Common myeloid progenitor, CD34-positive (primary cell): ENCODE measurements at regions not wholly inside any gene's neighbourhood (a gene's known extent, or its start where the extent isn't known, plus 50 kb on each side); places are given as distances from the start of the nearest gene placed in this dataset.

ENCODE experiments used
- CTCF ChIA-PET: fragments of 350-600 bp; sonication (Branson Sonifier 250); formaldehyde crosslinking; loops from one replicate; lab custom pipeline; 2021; ENCODE audit warnings: antibody characterized with exemption; lab: Charles Lee
- POLR2A ChIA-PET: fragments of 350-600 bp; sonication (Branson Sonifier 250); formaldehyde crosslinking; loops from one replicate; lab custom pipeline; 2021; ENCODE audit warnings: antibody characterized with exemption; lab: Charles Lee
- DNase-seq, 3 donors: peaks; one replicate each; pipeline versions ENCODE4 v3.0.0 to v3.0.0-alpha.2; 2013
- H3K27ac ChIP-seq, 2 experiments: 1 replicate in 1 of 2; 2 replicates in 1 of 2; pipeline ENCODE4 v1.7.0; 2013; ENCODE audit warnings: inconsistent platforms in 2 of 2, low read length in 2 of 2, mild to moderate bottlenecking in 2 of 2, low read depth in 1 of 2, moderate library complexity in 1 of 2; ENCODE audit not compliant: severe bottlenecking in 2 of 2, insufficient read depth in 1 of 2, poor library complexity in 1 of 2
- H3K27me3 ChIP-seq, 5 experiments: replicated peaks in 2 of 5; 1 replicate in 3 of 5; 2 replicates in 2 of 5; pipeline versions ENCODE4 v1.6.1 to v1.7.0; 2013; ENCODE audit warnings: low read length in 4 of 5, mild to moderate bottlenecking in 2 of 5, moderate library complexity in 2 of 5, inconsistent platforms in 1 of 5; ENCODE audit not compliant: insufficient read depth in 5 of 5, control insufficient read depth in 4 of 5
- H3K36me3 ChIP-seq, 4 experiments: 1 replicate in 2 of 4; 2 replicates in 2 of 4; pipeline versions ENCODE4 v1.6.1 to v1.7.0; 2013; ENCODE audit warnings: low read length in 3 of 4, control low read depth in 1 of 4, mild to moderate bottlenecking in 1 of 4; ENCODE audit not compliant: control insufficient read depth in 4 of 4, insufficient read depth in 4 of 4
- H3K4me1 ChIP-seq, 4 experiments: 1 replicate in 3 of 4; 2 replicates in 1 of 4; pipeline versions ENCODE4 v1.6.1 to v1.7.1; 2013; ENCODE audit warnings: low read length in 3 of 4, mild to moderate bottlenecking in 3 of 4, control low read depth in 1 of 4, inconsistent platforms in 1 of 4, moderate library complexity in 1 of 4; ENCODE audit not compliant: control insufficient read depth in 4 of 4, insufficient read depth in 4 of 4; ENCODE audit errors: control extremely low read depth in 1 of 4
- H3K4me3 ChIP-seq, 7 experiments: 1 replicate in 4 of 7; 2 replicates in 3 of 7; pipeline versions ENCODE4 v1.5.1 to v1.7.0; 2013; ENCODE audit warnings: mild to moderate bottlenecking in 7 of 7, low read length in 6 of 7, moderate library complexity in 6 of 7, inconsistent platforms in 2 of 7, low read depth in 2 of 7, control low read depth in 1 of 7; ENCODE audit not compliant: insufficient read depth in 4 of 7, control insufficient read depth in 1 of 7; ENCODE audit errors: extremely low read depth in 1 of 7
- H3K9me3 ChIP-seq, 5 experiments: 1 replicate in 4 of 5; 2 replicates in 1 of 5; pipeline versions ENCODE4 v1.6.1 to v1.7.1; 2013; ENCODE audit warnings: low read length in 4 of 5, mild to moderate bottlenecking in 2 of 5, inconsistent platforms in 1 of 5, low read depth in 1 of 5, moderate library complexity in 1 of 5; ENCODE audit not compliant: control insufficient read depth in 4 of 5, insufficient read depth in 2 of 5; ENCODE audit errors: control extremely low read depth in 1 of 5
- WGBS: methylation state at CpG from one replicate; pipeline ENCODE4 v1.1.5; 2013; ENCODE audit not compliant: insufficient coverage; 5-methylcytosine and 5-hydroxymethylcytosine counted together

GRCh38 chr4:113815826-113816225 is 54.3 kb upstream of the CAMK2D start:
- no peak overlapping the region for H3K27ac ChIP-seq
- POLR2A ChIA-PET, result no interaction called here
- H3K27me3 ChIP-seq, result no peaks in the 10 kb centered on the region
- no peak for DNase-seq
- H3K36me3 ChIP-seq, result no peaks in the 10 kb centered on the region
- no peak overlapping the region for H3K4me3 ChIP-seq
- WGBS, result no CpG with 5 or more reads among the region's 2 CpGs
- no peaks in the 10 kb centered on the region for H3K9me3 ChIP-seq
- CTCF ChIA-PET, result interaction anchor here (1.0 kb wide), 1 partner anchor 20 kb away, joined by 4 read pairs; no protein-coding TSS in a partner anchor
- no peaks in the 10 kb centered on the region for H3K4me1 ChIP-seq

GRCh38 chr4:113811359-113811758 is 49.8 kb upstream of the CAMK2D start:
- ChIA-PET POLR2A (no interaction called here), CTCF (no interaction called here)
- Histone ChIP-seq H3K36me3 (no peaks in the 10 kb centered on the region), H3K27ac (no peak overlapping the region), H3K4me3 (no peak overlapping the region), H3K9me3 (no peaks in the 10 kb centered on the region), H3K4me1 (no peaks in the 10 kb centered on the region), H3K27me3 (no peaks in the 10 kb centered on the region)
- DNase-seq, result no peak
